ENCODE measurements at regions not wholly inside any gene's neighbourhood (a gene's known extent, or its start where the extent isn't known, plus 50 kb on each side); places are given as distances from the start of the nearest gene placed in this dataset.

- Histone ChIP-seq H3K4me1 (ENCODE audit: control insufficient read depth, low read length) (no peaks in the 10 kb centered on the region), H3K4me2 (ENCODE audit: low read length) (no peak overlapping the region), H3K79me2 (ENCODE audit: control insufficient read depth, low read length) (no peaks in the 10 kb centered on the region), H3K9me2 (replicated peaks; ENCODE audit: control insufficient read depth, low read length) (no peaks in the 10 kb centered on the region), H3K9me3 (ENCODE audit: control insufficient read depth, insufficient read depth, low read length) (no peaks in the 10 kb centered on the region), H3K36me3 (ENCODE audit: control insufficient read depth, low read length) (no peaks in the 10 kb centered on the region), H3K27ac (ENCODE audit: low read depth, low read length) (no peak overlapping the region), H4K20me1 (ENCODE audit: control insufficient read depth, insufficient read depth, low read depth, low read length) (no peaks in the 10 kb centered on the region), H3K4me3 (ENCODE audit: low read length) (no peak overlapping the region), H3K27me3 (ENCODE audit: control insufficient read depth, low read length) (0 out of 2 replicates have a peak, but pooled peaks cover 3% of the 10 kb centered on the region), H3F3A (ENCODE audit: control insufficient read depth, insufficient read depth) (no peaks in the 10 kb centered on the region)
- TF ChIP-seq EZH2phosphoT487 (IDR thresholded peaks at IDR 0.05; ENCODE audit: borderline replicate concordance, low read length) (no peak), CTCF (IDR thresholded peaks at IDR 0.05; ENCODE audit: low read depth, low read length, poor library complexity, severe bottlenecking) (no peak)
Measured at GRCh38 chr4:144575181-144575580, 70.8 kb upstream of the HHIP start.

- Histone ChIP-seq H3K36me3 (ENCODE audit: control insufficient read depth, low read length) (no peaks in the 10 kb centered on the region), H3K79me2 (ENCODE audit: control insufficient read depth, low read length) (no peaks in the 10 kb centered on the region), H4K20me1 (ENCODE audit: control insufficient read depth, insufficient read depth, low read depth, low read length) (no peaks in the 10 kb centered on the region), H3K27ac (ENCODE audit: low read depth, low read length) (no peak overlapping the region), H3K4me1 (ENCODE audit: control insufficient read depth, low read length) (no peaks in the 10 kb centered on the region), H3K27me3 (ENCODE audit: control insufficient read depth, low read length) (0 out of 2 replicates have a peak, but pooled peaks cover 3% of the 10 kb centered on the region), H3K9me3 (ENCODE audit: control insufficient read depth, insufficient read depth, low read length) (no peaks in the 10 kb centered on the region), H3K9me2 (replicated peaks; ENCODE audit: control insufficient read depth, low read length) (no peaks in the 10 kb centered on the region), H3K4me2 (ENCODE audit: low read length) (no peak overlapping the region), H3K4me3 (ENCODE audit: low read length) (no peak overlapping the region), H3F3A (ENCODE audit: control insufficient read depth, insufficient read depth) (no peaks in the 10 kb centered on the region)
- TF ChIP-seq EZH2phosphoT487 (IDR thresholded peaks at IDR 0.05; ENCODE audit: borderline replicate concordance, low read length), result no peak
- TF ChIP-seq CTCF (IDR thresholded peaks at IDR 0.05; ENCODE audit: low read depth, low read length, poor library complexity, severe bottlenecking), result no peak
Measured at GRCh38 chr4:144578681-144579080, 67.3 kb upstream of the HHIP start.

- TF ChIP-seq CTCF (IDR thresholded peaks at IDR 0.05; ENCODE audit: low read depth, low read length, poor library complexity, severe bottlenecking) (no peak), EZH2phosphoT487 (IDR thresholded peaks at IDR 0.05; ENCODE audit: borderline replicate concordance, low read length) (no peak)
- Histone ChIP-seq H4K20me1 (ENCODE audit: control insufficient read depth, insufficient read depth, low read depth, low read length) (no peaks in the 10 kb centered on the region), H3F3A (ENCODE audit: control insufficient read depth, insufficient read depth) (no peaks in the 10 kb centered on the region), H3K4me1 (ENCODE audit: control insufficient read depth, low read length) (no peaks in the 10 kb centered on the region), H3K27me3 (ENCODE audit: control insufficient read depth, low read length) (0 out of 2 replicates have a peak, but pooled peaks cover 3% of the 10 kb centered on the region), H3K36me3 (ENCODE audit: control insufficient read depth, low read length) (no peaks in the 10 kb centered on the region), H3K4me3 (ENCODE audit: low read length) (no peak overlapping the region), H3K27ac (ENCODE audit: low read depth, low read length) (no peak overlapping the region), H3K79me2 (ENCODE audit: control insufficient read depth, low read length) (no peaks in the 10 kb centered on the region), H3K4me2 (ENCODE audit: low read length) (no peak overlapping the region), H3K9me3 (ENCODE audit: control insufficient read depth, insufficient read depth, low read length) (no peaks in the 10 kb centered on the region), H3K9me2 (replicated peaks; ENCODE audit: control insufficient read depth, low read length) (no peaks in the 10 kb centered on the region)
Measured at GRCh38 chr4:144579411-144580030, 66.4 kb upstream of the HHIP start.

All from DOHH2 (cell line).